Activated T-cell treated with anti-CD3 and anti-CD28 coated beads for 48 hours (primary cell): ENCODE measurements at regions not wholly inside any gene's neighbourhood (a gene's known extent, or its start where the extent isn't known, plus 50 kb on each side); places are given as distances from the start of the nearest gene placed in this dataset.

Experiments
- DNase-seq: peaks from one replicate; pipeline ENCODE4 v3.0.0-alpha.2; 2020; ENCODE audit warnings: low read depth

- no peak for DNase-seq
Observed at GRCh38 chrX:42151808-42152207, 228.5 kb upstream of the CASK start.

- DNase-seq: no peak
Observed at GRCh38 chrX:42149765-42150164, 226.4 kb upstream of the CASK start.

GRCh38 chrX:42149281-42149680 lies 225.9 kb upstream of the CASK start:
- no peak for DNase-seq

- no peak for DNase-seq
Observed at GRCh38 chrX:42143866-42144592, 220.7 kb upstream of the CASK start.

- DNase-seq: no peak
Observed at GRCh38 chrX:42140320-42140719, 217.0 kb upstream of the CASK start.

GRCh38 chrX:42135583-42136228 lies 212.4 kb upstream of the CASK start:
- DNase-seq: no peak

- DNase-seq: no peak
Observed at GRCh38 chrX:42131856-42132255, 208.5 kb upstream of the CASK start.

GRCh38 chrX:42129022-42129940 lies 205.9 kb upstream of the CASK start:
- no peak for DNase-seq

GRCh38 chrX:42128587-42128986 lies 205.2 kb upstream of the CASK start:
- DNase-seq: no peak

- no peak for DNase-seq
Observed at GRCh38 chrX:42128020-42128419, 204.7 kb upstream of the CASK start.

- no peak for DNase-seq
Observed at GRCh38 chrX:42127563-42127962, 204.2 kb upstream of the CASK start.

- no peak for DNase-seq
Observed at GRCh38 chrX:42123369-42123768, 200.0 kb upstream of the CASK start.

- no peak for DNase-seq
Observed at GRCh38 chrX:42119076-42119475, 195.7 kb upstream of the CASK start.

GRCh38 chrX:42117318-42117717 lies 194.0 kb upstream of the CASK start:
- DNase-seq: no peak

GRCh38 chrX:42109428-42109827 lies 186.1 kb upstream of the CASK start:
- no peak for DNase-seq

GRCh38 chrX:42107495-42108488 lies 184.4 kb upstream of the CASK start:
- peak; percentile 6 for DNase-seq

- no peak for DNase-seq
Observed at GRCh38 chrX:42106556-42106955, 183.2 kb upstream of the CASK start.

GRCh38 chrX:42102586-42103282 lies 179.4 kb upstream of the CASK start:
- no peak for DNase-seq

GRCh38 chrX:42098900-42099299 lies 175.5 kb upstream of the CASK start:
- no peak for DNase-seq

GRCh38 chrX:42097486-42097885 lies 174.1 kb upstream of the CASK start:
- no peak for DNase-seq
